ENCODE measurements at regions not wholly inside any gene's neighbourhood (a gene's known extent, or its start where the extent isn't known, plus 50 kb on each side); places are given as distances from the start of the nearest gene placed in this dataset.

- peak; percentile 64 for DNase-seq (ENCODE audit: low spot score)
Measured at GRCh38 chr2:126792993-126793392, 105.7 kb upstream of the TEX51 start.

- peak; percentile 53 for DNase-seq (ENCODE audit: low spot score)
Measured at GRCh38 chr2:126793885-126794613, 104.6 kb upstream of the TEX51 start.

DNA sequence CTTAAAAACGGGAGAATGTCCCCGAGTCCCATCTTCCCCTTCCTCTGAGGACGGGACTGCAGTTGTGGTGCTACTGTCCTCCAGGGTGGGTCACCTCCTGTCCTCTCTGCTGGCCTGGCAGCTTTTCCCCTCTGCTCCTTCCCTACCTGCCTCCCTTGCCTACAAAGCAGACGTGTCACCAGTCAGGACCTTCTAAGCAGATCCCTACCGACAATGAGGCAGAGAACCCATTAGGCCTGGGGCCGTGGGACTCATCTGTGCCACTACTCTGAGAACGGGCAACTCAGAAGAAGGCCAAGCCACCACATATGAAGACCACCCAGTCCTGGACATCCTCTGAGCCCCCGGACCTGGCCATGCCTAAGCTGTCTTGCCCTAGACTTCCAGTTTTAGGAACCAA lies 103.0 kb upstream of the TEX51 start:
- no peak for DNase-seq (ENCODE audit: low spot score)

GRCh38 chr2:126796931-126797621 lies 101.6 kb upstream of the TEX51 start:
- peak; percentile 33 for DNase-seq (ENCODE audit: low spot score)

GRCh38 chr2:126797622-126798275 lies 100.9 kb upstream of the TEX51 start:
- DNase-seq (ENCODE audit: low spot score): no peak

GRCh38 chr2:126798276-126799140 lies 100.2 kb upstream of the TEX51 start:
- no peak for DNase-seq (ENCODE audit: low spot score)

- DNase-seq (ENCODE audit: low spot score): no peak
Measured at GRCh38 chr2:126799301-126799700, 99.4 kb upstream of the TEX51 start.

GRCh38 chr2:126801473-126801872 lies 97.2 kb upstream of the TEX51 start:
- DNase-seq (ENCODE audit: low spot score): no peak

GRCh38 chr2:126802316-126802715 lies 96.4 kb upstream of the TEX51 start:
- no peak for DNase-seq (ENCODE audit: low spot score)

GRCh38 chr2:126802774-126803433 lies 95.8 kb upstream of the TEX51 start:
- DNase-seq (ENCODE audit: low spot score): no peak

GRCh38 chr2:126803434-126803775 lies 95.3 kb upstream of the TEX51 start:
- DNase-seq (ENCODE audit: low spot score): no peak

DNA sequence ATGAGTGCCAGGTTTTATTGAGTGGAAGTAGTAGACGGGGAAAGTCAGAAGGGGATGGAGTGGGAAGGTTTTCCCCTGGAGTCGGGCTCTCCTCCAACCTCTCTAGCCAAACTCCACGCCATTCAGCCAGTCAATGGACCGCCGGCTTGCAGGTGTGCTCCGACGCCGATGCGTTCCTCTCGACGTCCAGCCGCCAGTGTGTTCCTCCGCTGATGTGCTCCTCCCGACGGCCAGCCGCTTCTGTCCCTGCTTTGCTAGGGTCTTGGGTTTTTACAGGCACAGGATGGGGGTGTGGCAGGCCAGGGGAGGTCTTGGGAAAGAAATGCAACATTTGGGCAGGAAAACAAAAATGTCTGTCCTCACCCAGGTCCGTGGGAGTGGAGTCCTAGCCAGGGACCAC lies 94.3 kb upstream of the TEX51 start:
- no peak for DNase-seq (ENCODE audit: low spot score)

DNA sequence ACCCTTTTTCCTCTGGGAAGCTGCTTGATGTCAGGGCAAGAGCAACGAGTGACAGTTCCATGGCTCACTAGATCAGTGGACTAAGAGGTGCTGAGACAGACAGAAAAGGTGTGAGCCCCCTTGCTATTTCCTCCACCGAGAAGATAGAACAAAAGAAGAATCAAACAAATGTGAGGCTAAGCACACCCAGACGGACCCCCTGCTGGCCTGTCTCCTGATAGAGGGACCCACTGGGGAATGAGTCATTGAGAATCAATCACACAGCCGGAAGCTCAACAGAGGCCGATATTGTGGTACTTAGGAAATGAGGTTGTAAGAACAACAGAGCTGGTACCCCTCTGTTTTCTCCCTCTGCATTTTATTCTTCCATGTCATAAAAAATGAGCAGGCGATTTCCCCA lies 89.8 kb upstream of the TEX51 start:
- DNase-seq (ENCODE audit: low spot score): no peak

GRCh38 chr2:126809340-126809739 lies 89.3 kb upstream of the TEX51 start:
- DNase-seq (ENCODE audit: low spot score): no peak

GRCh38 chr2:126810001-126810400 lies 88.7 kb upstream of the TEX51 start:
- DNase-seq (ENCODE audit: low spot score): no peak

DNA sequence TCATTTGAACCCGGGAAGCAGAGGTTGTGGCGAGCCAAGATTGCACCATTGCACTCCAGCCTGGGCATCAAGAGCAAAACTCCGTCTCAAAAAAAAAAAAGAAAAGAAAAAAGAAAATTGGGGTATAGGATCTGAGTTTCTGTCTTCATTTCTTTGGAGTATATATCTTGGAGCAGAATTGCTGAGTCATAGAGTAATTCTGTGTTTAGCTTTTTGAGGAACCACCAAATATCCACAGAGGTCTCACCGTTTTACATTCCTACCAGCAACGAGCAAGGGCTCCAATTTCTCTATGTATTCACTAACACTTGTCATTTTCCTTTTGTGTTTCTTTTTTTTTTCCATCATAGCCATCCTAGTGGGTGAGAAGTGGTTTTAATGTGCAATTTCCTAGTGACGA lies 87.6 kb upstream of the TEX51 start:
- no peak for DNase-seq (ENCODE audit: low spot score)

DNA sequence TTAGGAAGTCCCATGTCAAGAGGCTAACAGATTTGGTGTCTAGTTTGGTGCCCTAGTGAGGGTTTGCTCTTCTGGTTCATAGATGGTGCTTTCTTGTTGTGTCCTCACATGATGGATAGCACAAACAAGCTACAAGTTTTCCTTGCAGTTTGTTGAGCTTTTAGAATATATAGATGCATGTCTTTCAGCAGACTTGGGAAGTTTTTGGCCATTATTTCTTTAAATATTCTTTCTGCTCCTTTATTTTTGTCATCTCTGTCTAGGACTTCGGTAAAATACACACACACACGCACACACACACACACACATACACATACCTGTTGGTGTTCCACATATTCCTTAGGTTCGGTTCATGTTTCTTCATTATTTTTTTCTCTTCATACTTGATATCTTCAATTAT lies 81.5 kb upstream of the TEX51 start:
- DNase-seq (ENCODE audit: low spot score): no peak

DNA sequence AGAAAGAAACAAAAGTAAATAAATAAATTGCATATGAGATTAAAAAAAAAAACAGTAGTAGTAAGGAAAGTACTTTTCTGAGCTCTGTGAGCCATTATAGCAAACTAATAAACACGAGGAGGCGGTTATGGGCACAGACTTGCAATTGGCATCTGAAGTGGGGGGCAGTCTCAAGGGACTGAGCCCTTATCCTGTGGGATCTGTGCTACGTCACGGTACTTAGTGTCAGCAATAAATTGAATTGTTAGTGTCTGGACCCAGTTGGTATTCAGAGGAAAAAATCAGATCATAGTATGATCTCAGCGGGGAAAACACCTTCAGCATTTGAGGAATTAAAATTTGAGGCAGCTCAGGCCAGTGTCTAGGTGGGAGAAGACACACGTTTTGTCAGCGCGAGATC lies 76.6 kb upstream of the TEX51 start:
- no peak for DNase-seq (ENCODE audit: low spot score)

- no peak for DNase-seq (ENCODE audit: low spot score)
Measured at GRCh38 chr2:126822921-126823320, 75.8 kb upstream of the TEX51 start.

- no peak for DNase-seq (ENCODE audit: low spot score)
Measured at GRCh38 chr2:126823951-126824350, 74.7 kb upstream of the TEX51 start.

DNA sequence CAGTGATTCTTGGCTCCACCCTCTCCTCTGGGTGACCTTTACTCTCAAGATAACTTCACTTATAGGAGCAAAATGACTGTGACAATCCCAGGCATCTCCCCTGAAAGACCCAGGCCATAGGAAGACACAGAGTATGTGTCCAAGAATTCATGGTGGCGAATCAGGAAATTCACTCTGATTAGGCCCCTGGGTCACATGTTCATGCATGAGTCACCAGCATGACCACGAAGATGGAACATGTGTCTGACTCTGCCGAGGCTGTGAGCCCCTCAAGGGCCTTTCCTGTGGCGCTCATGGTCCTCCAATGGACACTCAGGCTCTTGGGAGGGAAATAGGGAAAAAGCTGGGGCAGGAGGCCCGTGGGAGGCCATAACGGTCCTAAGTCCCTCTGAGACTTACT lies 74.0 kb upstream of the TEX51 start:
- no peak for DNase-seq (ENCODE audit: low spot score)
